HG02623 (cell line): ENCODE measurements at regions not wholly inside any gene's neighbourhood (a gene's known extent, or its start where the extent isn't known, plus 50 kb on each side); places are given as distances from the start of the nearest gene placed in this dataset.

ENCODE experiments used
- ATAC-seq: cut with Tn5 transposase; IDR thresholded peaks from one replicate; pipeline ENCODE4 v1.9.1; 2021; ENCODE audit warnings: moderate library complexity; ENCODE audit not compliant: unreplicated experiment

DNA sequence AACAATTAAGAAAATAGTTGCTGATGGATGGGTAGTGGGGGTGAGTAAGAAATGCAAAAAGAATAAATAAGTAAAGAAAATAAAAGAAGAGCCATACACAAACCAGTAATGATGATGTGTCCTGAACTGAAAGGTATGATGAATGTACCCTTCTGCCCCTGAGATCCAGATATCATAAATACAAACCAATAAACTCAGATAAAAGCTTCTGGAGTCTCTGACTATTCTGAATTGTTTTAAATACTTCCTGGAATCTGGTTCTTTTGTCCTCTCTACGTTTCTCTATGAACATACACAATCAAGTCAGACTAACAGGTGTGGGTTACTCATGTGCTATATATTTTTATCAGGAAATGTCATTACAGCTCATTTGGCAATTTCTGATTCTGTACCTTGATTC, 153.4 kb downstream of the PPP1R2C start:
- ATAC-seq, result no peak

DNA sequence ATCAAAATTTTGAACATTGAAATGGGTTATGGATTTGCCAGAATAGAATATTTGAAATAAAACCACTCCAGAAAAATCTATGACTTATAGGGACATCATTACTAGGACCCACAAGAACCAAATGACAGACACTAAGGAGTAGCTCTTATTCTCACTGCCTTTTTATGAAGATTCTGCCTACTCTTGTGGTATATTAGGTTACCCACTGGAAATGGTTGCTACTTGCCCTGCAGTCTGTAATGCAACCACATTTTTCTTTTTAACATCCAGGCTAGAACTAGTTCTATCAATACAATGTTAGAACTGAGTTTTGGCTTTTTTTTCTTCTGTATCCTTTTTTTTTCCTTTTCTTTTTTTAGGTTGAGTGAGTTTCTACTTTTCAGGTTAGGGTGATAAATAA, 158.9 kb downstream of the PPP1R2C start:
- ATAC-seq, result no peak

- no peak for ATAC-seq
Observed at GRCh38 chrX:42616981-42617380, 161.0 kb downstream of the PPP1R2C start.

GRCh38 chrX:42615161-42615563, 162.8 kb downstream of the PPP1R2C start:
- ATAC-seq, result no peak

GRCh38 chrX:42606591-42606990, 171.4 kb downstream of the PPP1R2C start:
- no peak for ATAC-seq

GRCh38 chrX:42604302-42604701, 173.7 kb downstream of the PPP1R2C start:
- no peak for ATAC-seq

DNA sequence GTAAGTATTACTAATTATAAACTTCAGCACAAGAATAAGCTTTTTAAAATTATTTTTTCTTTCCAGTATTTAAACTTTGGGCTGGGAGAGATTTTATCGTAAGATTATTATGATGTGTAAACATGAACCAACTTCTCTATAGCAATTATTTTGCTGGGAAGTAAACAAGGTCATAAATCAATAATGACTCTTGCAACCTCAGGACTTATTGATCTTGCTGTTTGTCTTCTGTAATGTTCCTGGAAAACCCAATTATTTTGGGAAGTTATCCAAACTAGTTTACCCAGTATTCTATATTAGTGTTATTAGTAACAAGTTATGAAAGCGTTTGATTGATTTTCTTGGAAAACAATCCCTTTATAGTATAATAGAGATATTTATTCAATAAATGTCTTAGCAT, 174.9 kb downstream of the PPP1R2C start:
- no peak for ATAC-seq

GRCh38 chrX:42602566-42602965, 175.4 kb downstream of the PPP1R2C start:
- ATAC-seq, result no peak

- no peak for ATAC-seq
Observed at GRCh38 chrX:42602136-42602535, 175.8 kb downstream of the PPP1R2C start.

- ATAC-seq, result no peak
Observed at GRCh38 chrX:42597481-42597880, 180.5 kb downstream of the PPP1R2C start.

DNA sequence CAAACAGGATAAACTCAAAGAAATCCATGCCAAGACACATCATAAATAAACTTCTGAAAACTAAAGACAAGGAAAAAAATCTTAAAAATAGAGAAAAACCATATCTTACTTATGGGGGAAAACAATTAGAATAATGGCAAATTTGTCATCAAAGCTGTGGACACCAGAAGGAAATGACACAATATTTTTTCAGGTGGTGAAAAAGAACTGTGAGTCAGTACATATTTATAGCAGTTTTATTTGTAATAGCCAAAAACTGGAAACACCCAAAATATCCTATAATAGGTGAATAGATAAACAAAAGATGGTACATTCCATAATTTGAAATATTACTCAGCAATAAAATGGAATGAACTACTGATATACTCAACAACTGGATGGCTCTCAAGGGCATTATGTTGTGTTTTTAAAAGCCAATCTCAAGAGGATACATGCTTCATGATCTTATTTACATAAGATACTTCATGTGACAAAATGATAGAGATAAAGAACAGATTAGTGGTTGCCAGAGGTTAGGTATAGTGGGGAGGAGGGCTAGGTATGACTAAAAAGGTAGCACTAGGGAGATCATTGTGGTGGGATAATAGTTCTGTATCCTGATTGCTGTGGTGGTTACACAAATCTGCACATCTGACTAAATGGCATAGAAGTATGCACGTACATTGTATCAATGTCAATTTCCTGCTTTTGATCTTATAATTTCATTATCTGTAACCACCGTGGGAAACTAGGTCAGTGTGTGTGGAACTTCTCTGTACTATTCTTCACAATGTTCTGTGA, 191.9 kb downstream of the PPP1R2C start:
- ATAC-seq, result no peak

DNA sequence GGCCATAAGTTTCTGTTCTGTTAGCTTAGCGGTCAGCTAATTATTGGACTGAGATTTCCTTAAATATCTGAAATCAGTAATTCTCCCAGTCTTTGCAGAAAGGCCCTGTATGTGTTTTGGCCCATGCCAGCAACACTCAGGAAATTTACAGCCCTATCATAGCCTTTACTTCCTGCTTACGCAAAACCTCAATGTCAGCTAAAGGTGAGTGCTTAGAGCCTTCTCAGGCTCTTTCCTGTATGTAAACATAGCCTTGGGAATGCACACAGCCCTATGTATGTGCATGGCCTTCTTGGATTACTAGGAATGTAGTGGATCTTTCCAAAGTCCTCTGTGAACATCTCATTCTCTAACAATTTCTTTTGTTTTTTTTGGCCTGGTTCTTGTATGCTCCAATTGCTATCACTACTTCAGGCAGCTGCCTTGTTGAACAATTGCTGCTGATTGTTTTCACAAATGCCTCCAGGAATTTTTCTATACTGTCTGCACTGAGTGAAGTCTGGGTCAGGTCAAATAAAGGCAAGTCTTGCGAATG, 200.0 kb downstream of the PPP1R2C start:
- ATAC-seq, result no peak

DNA sequence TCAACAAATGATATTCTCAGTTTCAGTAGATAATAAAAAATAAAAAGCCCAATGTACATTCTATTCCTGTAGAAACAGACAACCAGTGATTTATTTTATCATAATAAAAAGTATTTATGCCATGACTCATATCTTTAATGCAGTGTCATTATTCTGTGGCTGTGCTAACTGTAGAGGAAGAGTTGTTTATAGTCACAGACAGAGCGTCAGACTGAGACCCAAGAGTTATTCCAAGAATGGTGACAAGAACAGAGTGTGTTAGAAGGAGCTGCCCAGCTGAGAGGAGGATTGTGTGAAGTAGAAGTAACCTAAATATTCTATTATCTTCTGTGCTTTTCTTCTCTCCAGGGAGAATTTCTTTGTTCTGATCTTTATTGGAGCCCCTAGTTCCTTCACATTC, 210.7 kb downstream of the PPP1R2C start:
- ATAC-seq, result no peak

GRCh38 chrX:42565739-42566138, 212.2 kb downstream of the PPP1R2C start:
- ATAC-seq, result no peak

DNA sequence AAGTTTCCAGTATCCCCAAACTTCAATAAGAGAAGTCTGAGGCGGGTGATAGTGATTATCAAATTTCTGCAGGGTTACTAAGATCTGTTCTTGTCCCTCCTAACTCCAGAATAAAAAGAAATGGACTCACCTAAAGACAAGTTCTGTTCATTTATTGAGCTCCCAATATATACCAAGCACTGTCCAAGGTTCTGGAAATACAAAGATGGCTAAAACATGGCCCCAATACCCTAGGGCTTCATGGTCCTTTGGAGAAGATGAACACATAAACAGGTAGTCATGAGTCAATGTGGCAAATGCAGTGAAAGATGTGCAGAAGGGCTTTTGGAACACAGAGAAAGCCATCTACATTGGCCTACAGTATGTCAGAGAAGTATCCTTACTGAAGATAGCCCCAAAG, 231.2 kb downstream of the PPP1R2C start:
- no peak for ATAC-seq

GRCh38 chrX:42544883-42545282, 233.1 kb downstream of the PPP1R2C start:
- no peak for ATAC-seq

DNA sequence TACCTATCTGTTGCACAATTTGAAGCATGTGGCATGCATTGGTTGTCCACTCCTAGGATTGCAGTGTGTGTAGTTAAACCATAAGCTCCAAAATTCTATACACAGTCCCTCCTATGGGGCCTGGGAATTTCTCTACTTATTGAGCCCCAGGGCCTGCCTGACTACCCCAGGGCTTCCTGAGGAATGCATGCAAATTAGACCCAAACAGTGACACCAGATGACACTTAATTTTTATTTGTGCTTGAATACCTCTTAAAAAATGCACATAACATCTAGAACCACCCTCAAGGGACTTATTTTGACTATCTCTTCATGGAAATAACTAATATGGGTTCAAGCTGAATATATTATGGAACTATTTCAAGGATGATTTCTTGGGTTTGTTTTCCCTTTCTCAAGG, 236.4 kb downstream of the PPP1R2C start:
- ATAC-seq, result no peak

DNA sequence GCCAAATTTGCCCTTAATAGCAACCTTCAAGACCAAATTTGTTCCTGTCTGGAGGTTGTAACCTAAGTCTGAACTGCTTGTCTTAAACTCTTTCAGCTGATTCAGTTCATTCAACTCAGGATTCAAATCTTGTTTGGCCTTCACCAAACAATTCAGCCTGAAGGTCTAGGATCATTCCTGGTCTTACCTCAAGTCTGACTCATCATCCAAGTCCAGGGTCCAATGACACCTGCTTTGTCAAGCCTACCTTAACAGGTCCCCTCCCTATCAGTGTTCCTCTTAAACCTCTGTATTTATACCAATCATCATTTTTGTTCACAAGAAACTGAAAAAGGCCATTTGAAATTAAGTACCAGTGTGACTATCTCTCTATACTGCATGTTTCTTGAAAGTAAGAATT, 237.8 kb downstream of the PPP1R2C start:
- no peak for ATAC-seq

- no peak for ATAC-seq
Observed at GRCh38 chrX:42538405-42538804, 239.6 kb downstream of the PPP1R2C start.

DNA sequence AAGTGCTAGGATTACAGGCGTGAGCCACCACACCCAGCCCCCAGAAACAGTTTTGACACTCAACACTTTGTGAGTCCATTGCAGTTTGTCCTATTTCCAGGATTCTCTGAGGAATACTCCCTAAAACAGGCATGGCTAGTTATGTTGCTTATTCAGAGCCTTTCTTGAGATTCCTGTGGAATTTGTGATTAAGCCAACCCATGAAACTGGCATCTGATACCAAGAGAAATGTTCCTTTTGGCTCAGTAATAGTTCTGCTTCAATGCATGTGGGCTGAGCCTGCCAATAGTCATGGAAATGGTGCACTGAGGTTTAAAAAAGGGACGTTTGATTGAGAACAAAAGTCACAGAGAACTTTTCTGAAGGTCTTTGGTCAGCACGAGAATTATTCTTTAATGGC, 241.7 kb downstream of the PPP1R2C start:
- ATAC-seq, result no peak

DNA sequence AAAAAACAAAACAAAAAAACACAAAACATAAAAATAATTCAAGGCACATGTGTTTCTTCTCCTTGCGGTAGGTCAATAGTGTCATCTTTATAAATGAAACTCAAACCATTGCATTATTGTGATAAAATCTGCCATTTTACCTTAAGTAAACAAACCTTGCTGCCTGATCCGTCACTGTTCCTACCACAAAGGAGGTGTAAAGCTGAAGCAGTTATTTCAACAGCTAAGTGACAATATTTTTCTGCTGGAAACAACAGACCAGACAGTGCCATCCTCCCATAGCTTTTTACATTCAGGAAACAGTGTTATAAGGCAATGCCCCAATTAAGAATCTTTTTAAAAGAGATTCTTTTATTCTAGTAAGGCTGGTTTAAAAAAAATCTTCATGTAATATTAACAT, 242.7 kb downstream of the PPP1R2C start:
- ATAC-seq, result no peak

DNA sequence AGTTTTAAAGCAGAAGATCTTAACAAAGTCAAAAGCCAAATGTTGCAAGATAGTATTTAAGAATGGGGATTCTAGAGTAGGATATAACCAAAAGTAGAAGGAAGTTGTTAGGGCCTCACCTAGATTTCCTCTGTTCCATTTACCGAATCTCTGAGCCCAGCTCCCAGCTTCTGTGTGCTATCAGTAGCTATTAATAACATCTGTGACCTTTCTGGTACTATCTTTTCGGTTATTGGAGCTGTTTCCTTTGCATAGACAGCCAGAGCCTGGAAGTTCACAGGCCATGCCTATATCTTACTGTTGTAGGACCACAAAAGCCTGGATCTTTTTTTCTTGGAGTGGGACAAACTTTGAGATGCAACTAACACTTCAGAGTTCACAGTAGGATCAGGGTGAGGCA, 244.2 kb downstream of the PPP1R2C start:
- no peak for ATAC-seq

- no peak for ATAC-seq
Observed at GRCh38 chrX:42531441-42531840, 246.5 kb downstream of the PPP1R2C start.
